ENCODE measurements at regions not wholly inside any gene's neighbourhood (a gene's known extent, or its start where the extent isn't known, plus 50 kb on each side); places are given as distances from the start of the nearest gene placed in this dataset.

DNA sequence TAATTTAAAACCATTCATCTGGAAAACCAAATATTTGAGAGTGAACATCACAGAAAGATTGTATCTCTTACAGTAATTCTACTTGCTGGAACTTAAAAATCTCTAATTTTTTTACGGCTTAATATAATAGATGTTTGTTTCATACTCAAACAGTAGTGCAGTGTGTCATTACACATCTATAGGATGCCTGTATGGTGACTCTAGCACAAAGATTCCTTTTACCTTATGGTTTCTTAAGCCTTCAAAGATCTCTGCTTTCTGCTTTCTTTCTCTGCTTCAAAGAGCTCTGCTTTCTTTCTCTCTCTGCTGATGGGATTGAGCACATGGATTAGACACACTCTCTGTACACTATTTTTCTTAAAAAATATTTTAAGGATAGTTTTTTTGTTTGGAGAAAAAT, 374.0 kb upstream of the CDH9 start:
- TF ChIP-seq MAX (IDR thresholded peaks at IDR 0.05; ENCODE audit: low read depth, low read length) (no peak), POLR2A (IDR thresholded peaks at IDR 0.05; ENCODE audit: extremely low read depth, insufficient read length) (no peak)
- TF ChIP-seq, protein P1, sequence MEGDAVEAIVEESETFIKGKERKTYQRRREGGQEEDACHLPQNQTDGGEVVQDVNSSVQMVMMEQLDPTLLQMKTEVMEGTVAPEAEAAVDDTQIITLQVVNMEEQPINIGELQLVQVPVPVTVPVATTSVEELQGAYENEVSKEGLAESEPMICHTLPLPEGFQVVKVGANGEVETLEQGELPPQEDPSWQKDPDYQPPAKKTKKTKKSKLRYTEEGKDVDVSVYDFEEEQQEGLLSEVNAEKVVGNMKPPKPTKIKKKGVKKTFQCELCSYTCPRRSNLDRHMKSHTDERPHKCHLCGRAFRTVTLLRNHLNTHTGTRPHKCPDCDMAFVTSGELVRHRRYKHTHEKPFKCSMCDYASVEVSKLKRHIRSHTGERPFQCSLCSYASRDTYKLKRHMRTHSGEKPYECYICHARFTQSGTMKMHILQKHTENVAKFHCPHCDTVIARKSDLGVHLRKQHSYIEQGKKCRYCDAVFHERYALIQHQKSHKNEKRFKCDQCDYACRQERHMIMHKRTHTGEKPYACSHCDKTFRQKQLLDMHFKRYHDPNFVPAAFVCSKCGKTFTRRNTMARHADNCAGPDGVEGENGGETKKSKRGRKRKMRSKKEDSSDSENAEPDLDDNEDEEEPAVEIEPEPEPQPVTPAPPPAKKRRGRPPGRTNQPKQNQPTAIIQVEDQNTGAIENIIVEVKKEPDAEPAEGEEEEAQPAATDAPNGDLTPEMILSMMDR (IDR thresholded peaks at IDR 0.05; ENCODE audit: low read depth, low read length), result no peak
